ENCODE measurements at regions not wholly inside any gene's neighbourhood (a gene's known extent, or its start where the extent isn't known, plus 50 kb on each side); places are given as distances from the start of the nearest gene placed in this dataset.

DNA sequence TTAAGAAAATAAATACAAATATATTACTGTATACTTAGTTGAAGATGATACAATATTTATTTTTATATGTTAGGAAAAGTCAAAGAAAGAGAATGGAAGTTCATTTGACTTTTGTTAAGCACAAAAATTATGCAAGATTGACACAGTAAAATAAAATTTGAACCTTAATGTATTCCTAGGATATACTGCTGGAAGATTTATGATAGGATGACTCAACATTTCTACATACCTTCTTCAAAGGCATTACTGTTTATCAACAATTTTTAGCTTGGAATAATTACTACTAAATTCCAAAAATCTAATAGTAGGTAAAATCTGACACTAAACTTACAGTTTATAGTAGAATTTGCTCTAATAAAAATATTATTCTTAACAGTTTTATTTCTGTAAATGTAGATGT, 257.3 kb upstream of the ADAMTS5 start:
- Histone ChIP-seq H3K9me1 (ENCODE audit: control insufficient read depth, insufficient read depth, low read length) (no peaks in the 10 kb centered on the region), H3K4me1 (replicated peaks in 1 of 2; ENCODE audit: control insufficient read depth in 2 of 2, insufficient read depth in 2 of 2, low read length in 2 of 2) (no peaks in the 10 kb centered on the region), H3K4me2 (ENCODE audit: insufficient read depth, low read length) (no peak overlapping the region), H3K36me3 (ENCODE audit: control insufficient read depth, insufficient read depth, low read length) (no peaks in the 10 kb centered on the region), H3K9me3 (replicated peaks; ENCODE audit: control insufficient read depth, insufficient read depth, low read depth, low read length) (no peaks in the 10 kb centered on the region), H3K27ac (ENCODE audit: extremely low read depth, low read depth, low read length) (no peak overlapping the region), H4K20me1 (replicated peaks; ENCODE audit: control insufficient read depth, insufficient read depth, low read length) (no peaks in the 10 kb centered on the region), H3K9ac (ENCODE audit: insufficient read depth in 1 of 2, low read depth in 2 of 2, low read length in 2 of 2) (no peak overlapping the region), H3K27me3 (ENCODE audit: control insufficient read depth in 2 of 2, insufficient read depth in 2 of 2, low read length in 2 of 2) (no peaks in the 10 kb centered on the region), H3K79me2 (ENCODE audit: control insufficient read depth, insufficient read depth, low read length) (no peaks in the 10 kb centered on the region), H2AFZ (ENCODE audit: low read depth, low read length) (no peak overlapping the region), H3K4me3 (no peak overlapping the region)
- POLR2A ChIA-PET = no interaction called here
- DNase-seq (ENCODE audit: extremely low read depth in 1 of 4, low spot score in 3 of 4) (no peak), FAIRE-seq (no peak), ATAC-seq (no peak)
- BruUV-seq (replicated peaks) = no TSS peak
- intact Hi-C loops (cut with micrococcal nuclease) = no loop called here
- CTCF ChIA-PET (ENCODE audit: low intra/inter-chr PET ratio) = no interaction called here
- in situ Hi-C loops (cut with MboI) = no loop called here
- TF ChIP-seq FOXJ3 (CRISPR knock-in tag; IDR thresholded peaks at IDR 0.05) (no peak), MAFG (tag; conservative IDR thresholded peaks at IDR 0.05) (0 out of 2 replicates have a peak, but pooled peaks have one; percentile 17), ZEB2 (IDR thresholded peaks at IDR 0.05) (no peak), NCOA6 (IDR thresholded peaks at IDR 0.05) (no peak)

DNA sequence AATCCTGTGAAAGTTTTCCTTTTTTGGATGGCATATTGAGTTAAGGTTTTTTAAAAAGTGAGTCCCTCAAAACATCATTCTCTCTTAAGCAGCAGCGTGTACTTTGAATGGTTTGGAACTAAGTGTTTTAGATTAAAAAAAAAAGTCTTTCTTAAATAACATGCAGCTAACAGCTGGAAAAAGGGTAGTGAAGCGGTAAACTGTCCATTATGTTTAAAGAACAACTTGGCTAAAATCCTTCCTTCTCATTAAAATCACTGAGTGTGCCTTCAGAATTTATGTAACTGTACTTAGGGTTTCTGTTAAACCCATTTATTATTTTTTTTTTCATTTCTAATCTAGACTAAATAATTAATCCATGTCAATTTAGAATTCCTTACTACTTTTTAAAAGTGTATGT, 254.2 kb upstream of the ADAMTS5 start:
- no peak overlapping the region for H3K4me3 ChIP-seq
- FAIRE-seq = no peak
- no peaks in the 10 kb centered on the region for H3K36me3 ChIP-seq (ENCODE audit: control insufficient read depth, insufficient read depth, low read length)
- no peaks in the 10 kb centered on the region for H3K9me3 ChIP-seq (replicated peaks; ENCODE audit: control insufficient read depth, insufficient read depth, low read depth, low read length)
- H3K9ac ChIP-seq (ENCODE audit: insufficient read depth in 1 of 2, low read depth in 2 of 2, low read length in 2 of 2) = no peak overlapping the region
- intact Hi-C loops (cut with micrococcal nuclease) (no loop called here), in situ Hi-C loops (cut with MboI) (no loop called here)
- ChIA-PET CTCF (ENCODE audit: low intra/inter-chr PET ratio) (no interaction called here), POLR2A (no interaction called here)
- no peaks in the 10 kb centered on the region for H3K79me2 ChIP-seq (ENCODE audit: control insufficient read depth, insufficient read depth, low read length)
- no peaks in the 10 kb centered on the region for H4K20me1 ChIP-seq (replicated peaks; ENCODE audit: control insufficient read depth, insufficient read depth, low read length)
- no peaks in the 10 kb centered on the region for H3K4me1 ChIP-seq (replicated peaks in 1 of 2; ENCODE audit: control insufficient read depth in 2 of 2, insufficient read depth in 2 of 2, low read length in 2 of 2)
- BruUV-seq (replicated peaks) = no TSS peak
- H2AFZ ChIP-seq (ENCODE audit: low read depth, low read length) = no peak overlapping the region
- no peak for DNase-seq (ENCODE audit: extremely low read depth in 1 of 4, low spot score in 3 of 4)
- no peak overlapping the region for H3K4me2 ChIP-seq (ENCODE audit: insufficient read depth, low read length)
- 5% methylated on average over 2 of the region's 2 CpGs for WGBS (ENCODE audit: insufficient coverage, low coverage, missing lambda C conversion rate)
- ATAC-seq = no peak
- H3K27ac ChIP-seq (ENCODE audit: extremely low read depth, low read depth, low read length) = no peak overlapping the region
- H3K27me3 ChIP-seq (ENCODE audit: control insufficient read depth in 2 of 2, insufficient read depth in 2 of 2, low read length in 2 of 2) = no peaks in the 10 kb centered on the region
- H3K9me1 ChIP-seq (ENCODE audit: control insufficient read depth, insufficient read depth, low read length) = no peaks in the 10 kb centered on the region
- TF ChIP-seq HDAC8 (tag; IDR thresholded peaks at IDR 0.05) (no peak), SMAD1 (IDR thresholded peaks at IDR 0.05; ENCODE audit: low read depth, low read length, partially characterized antibody) (no peak), SIX5 (IDR thresholded peaks at IDR 0.05; ENCODE audit: borderline replicate concordance in 1 of 2, insufficient read depth in 1 of 2, low read depth in 1 of 2, low read length in 2 of 2) (no peak), NR2F6 (CRISPR knock-in tag; IDR thresholded peaks at IDR 0.05) (no peak)
- TF ChIP-seq, protein P1, sequence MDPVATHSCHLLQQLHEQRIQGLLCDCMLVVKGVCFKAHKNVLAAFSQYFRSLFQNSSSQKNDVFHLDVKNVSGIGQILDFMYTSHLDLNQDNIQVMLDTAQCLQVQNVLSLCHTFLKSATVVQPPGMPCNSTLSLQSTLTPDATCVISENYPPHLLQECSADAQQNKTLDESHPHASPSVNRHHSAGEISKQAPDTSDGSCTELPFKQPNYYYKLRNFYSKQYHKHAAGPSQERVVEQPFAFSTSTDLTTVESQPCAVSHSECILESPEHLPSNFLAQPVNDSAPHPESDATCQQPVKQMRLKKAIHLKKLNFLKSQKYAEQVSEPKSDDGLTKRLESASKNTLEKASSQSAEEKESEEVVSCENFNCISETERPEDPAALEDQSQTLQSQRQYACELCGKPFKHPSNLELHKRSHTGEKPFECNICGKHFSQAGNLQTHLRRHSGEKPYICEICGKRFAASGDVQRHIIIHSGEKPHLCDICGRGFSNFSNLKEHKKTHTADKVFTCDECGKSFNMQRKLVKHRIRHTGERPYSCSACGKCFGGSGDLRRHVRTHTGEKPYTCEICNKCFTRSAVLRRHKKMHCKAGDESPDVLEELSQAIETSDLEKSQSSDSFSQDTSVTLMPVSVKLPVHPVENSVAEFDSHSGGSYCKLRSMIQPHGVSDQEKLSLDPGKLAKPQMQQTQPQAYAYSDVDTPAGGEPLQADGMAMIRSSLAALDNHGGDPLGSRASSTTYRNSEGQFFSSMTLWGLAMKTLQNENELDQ (CRISPR knock-in tag; IDR thresholded peaks at IDR 0.05; ENCODE audit: borderline replicate concordance) = no peak
- TF ChIP-seq, protein P2, sequence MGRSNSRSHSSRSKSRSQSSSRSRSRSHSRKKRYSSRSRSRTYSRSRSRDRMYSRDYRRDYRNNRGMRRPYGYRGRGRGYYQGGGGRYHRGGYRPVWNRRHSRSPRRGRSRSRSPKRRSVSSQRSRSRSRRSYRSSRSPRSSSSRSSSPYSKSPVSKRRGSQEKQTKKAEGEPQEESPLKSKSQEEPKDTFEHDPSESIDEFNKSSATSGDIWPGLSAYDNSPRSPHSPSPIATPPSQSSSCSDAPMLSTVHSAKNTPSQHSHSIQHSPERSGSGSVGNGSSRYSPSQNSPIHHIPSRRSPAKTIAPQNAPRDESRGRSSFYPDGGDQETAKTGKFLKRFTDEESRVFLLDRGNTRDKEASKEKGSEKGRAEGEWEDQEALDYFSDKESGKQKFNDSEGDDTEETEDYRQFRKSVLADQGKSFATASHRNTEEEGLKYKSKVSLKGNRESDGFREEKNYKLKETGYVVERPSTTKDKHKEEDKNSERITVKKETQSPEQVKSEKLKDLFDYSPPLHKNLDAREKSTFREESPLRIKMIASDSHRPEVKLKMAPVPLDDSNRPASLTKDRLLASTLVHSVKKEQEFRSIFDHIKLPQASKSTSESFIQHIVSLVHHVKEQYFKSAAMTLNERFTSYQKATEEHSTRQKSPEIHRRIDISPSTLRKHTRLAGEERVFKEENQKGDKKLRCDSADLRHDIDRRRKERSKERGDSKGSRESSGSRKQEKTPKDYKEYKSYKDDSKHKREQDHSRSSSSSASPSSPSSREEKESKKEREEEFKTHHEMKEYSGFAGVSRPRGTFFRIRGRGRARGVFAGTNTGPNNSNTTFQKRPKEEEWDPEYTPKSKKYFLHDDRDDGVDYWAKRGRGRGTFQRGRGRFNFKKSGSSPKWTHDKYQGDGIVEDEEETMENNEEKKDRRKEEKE (IDR thresholded peaks at IDR 0.05; ENCODE audit: borderline replicate concordance in 1 of 2, control insufficient read depth in 1 of 2, low read depth in 2 of 2, low read length in 1 of 2) = no peak
- TF ChIP-seq, protein P3, sequence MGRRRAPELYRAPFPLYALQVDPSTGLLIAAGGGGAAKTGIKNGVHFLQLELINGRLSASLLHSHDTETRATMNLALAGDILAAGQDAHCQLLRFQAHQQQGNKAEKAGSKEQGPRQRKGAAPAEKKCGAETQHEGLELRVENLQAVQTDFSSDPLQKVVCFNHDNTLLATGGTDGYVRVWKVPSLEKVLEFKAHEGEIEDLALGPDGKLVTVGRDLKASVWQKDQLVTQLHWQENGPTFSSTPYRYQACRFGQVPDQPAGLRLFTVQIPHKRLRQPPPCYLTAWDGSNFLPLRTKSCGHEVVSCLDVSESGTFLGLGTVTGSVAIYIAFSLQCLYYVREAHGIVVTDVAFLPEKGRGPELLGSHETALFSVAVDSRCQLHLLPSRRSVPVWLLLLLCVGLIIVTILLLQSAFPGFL (CRISPR knock-in tag; IDR thresholded peaks at IDR 0.05) = no peak
